ENCODE measurements at regions not wholly inside any gene's neighbourhood (a gene's known extent, or its start where the extent isn't known, plus 50 kb on each side); places are given as distances from the start of the nearest gene placed in this dataset.

GRCh38 chrX:2588049-2588448, 87.3 kb upstream of the DHRSX start:
- TF ChIP-seq CTCF (IDR thresholded peaks at IDR 0.05; ENCODE audit: low read depth, low read length, missing input control) (no peak), GABPA (IDR thresholded peaks at IDR 0.05 in 1 of 2, conservative IDR thresholded peaks at IDR 0.05 in 1 of 2) (no peak), MAX (IDR thresholded peaks at IDR 0.05) (no peak), TAF1 (conservative IDR thresholded peaks at IDR 0.05) (no peak), FOXA1 (IDR thresholded peaks at IDR 0.05) (no peak), JUND (IDR thresholded peaks at IDR 0.05) (no peak), ATF3 (IDR thresholded peaks at IDR 0.05) (no peak), FOXA2 (IDR thresholded peaks at IDR 0.05) (no peak), YY1 (IDR thresholded peaks at IDR 0.05) (no peak)
- TF ChIP-seq, protein P1, sequence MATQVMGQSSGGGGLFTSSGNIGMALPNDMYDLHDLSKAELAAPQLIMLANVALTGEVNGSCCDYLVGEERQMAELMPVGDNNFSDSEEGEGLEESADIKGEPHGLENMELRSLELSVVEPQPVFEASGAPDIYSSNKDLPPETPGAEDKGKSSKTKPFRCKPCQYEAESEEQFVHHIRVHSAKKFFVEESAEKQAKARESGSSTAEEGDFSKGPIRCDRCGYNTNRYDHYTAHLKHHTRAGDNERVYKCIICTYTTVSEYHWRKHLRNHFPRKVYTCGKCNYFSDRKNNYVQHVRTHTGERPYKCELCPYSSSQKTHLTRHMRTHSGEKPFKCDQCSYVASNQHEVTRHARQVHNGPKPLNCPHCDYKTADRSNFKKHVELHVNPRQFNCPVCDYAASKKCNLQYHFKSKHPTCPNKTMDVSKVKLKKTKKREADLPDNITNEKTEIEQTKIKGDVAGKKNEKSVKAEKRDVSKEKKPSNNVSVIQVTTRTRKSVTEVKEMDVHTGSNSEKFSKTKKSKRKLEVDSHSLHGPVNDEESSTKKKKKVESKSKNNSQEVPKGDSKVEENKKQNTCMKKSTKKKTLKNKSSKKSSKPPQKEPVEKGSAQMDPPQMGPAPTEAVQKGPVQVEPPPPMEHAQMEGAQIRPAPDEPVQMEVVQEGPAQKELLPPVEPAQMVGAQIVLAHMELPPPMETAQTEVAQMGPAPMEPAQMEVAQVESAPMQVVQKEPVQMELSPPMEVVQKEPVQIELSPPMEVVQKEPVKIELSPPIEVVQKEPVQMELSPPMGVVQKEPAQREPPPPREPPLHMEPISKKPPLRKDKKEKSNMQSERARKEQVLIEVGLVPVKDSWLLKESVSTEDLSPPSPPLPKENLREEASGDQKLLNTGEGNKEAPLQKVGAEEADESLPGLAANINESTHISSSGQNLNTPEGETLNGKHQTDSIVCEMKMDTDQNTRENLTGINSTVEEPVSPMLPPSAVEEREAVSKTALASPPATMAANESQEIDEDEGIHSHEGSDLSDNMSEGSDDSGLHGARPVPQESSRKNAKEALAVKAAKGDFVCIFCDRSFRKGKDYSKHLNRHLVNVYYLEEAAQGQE (IDR thresholded peaks at IDR 0.05): no peak

Measured in liver (tissue), 3 donors.